AG04450 (cell line): ENCODE measurements at regions not wholly inside any gene's neighbourhood (a gene's known extent, or its start where the extent isn't known, plus 50 kb on each side); places are given as distances from the start of the nearest gene placed in this dataset.

Source experiments
- CTCF ChIA-PET: fragments of 300-600, 350-600 bp; formaldehyde crosslinking; extraction: SDS; loops from one replicate; lab custom pipeline; 2022; ENCODE audit warnings: antibody characterized with exemption, inconsistent platforms; lab: Charles Lee
- POLR2A ChIA-PET: fragments of 350-600 bp; formaldehyde crosslinking; extraction: SDS; loops from one replicate; lab custom pipeline; 2021; ENCODE audit warnings: antibody characterized with exemption, inconsistent platforms; lab: Yijun Ruan, JAX
- DNase-seq: peaks from one replicate; pipeline ENCODE4 v3.0.0-alpha.2; 2011; ENCODE audit warnings: low read depth, low spot score
- H3K27ac ChIP-seq: one replicate; pipeline ENCODE4 v1.5.1; 2012; ENCODE audit warnings: low read depth, low read length, control low read depth
- H3K27me3 ChIP-seq: one replicate; pipeline ENCODE4 v1.6.0; 2012; ENCODE audit warnings: low read length; ENCODE audit not compliant: control insufficient read depth, insufficient read depth
- H3K4me3 ChIP-seq: 2 replicates; pipeline ENCODE4 v1.5.1; 2011; ENCODE audit warnings: mild to moderate bottlenecking, low read depth, low read length, control low read depth
- H3K9me3 ChIP-seq: 2 replicates; pipeline ENCODE4 v1.5.1; 2012; ENCODE audit warnings: low read length; ENCODE audit not compliant: control insufficient read depth, insufficient read depth
- CTCF ChIP-seq: IDR thresholded peaks from 2 replicates; pipeline ENCODE4 v1.5.1; 2011; ENCODE audit warnings: low read depth, low read length, control low read depth, inconsistent platforms

GRCh38 chr6:142011775-142012174 lies 121.0 kb upstream of the GJE1 start:
- CTCF ChIA-PET: interaction anchor here (1.6 to 3.6 kb wide), 2 partner anchors 23 to 196 kb away, joined by 5 to 31 read pairs; no protein-coding TSS in a partner anchor
- no peak overlapping the region for H3K4me3 ChIP-seq
- H3K9me3 ChIP-seq: no peaks in the 10 kb centered on the region
- TF ChIP-seq CTCF: no peak
- H3K27ac ChIP-seq: no peak overlapping the region
- POLR2A ChIA-PET: no interaction called here
- H3K27me3 ChIP-seq: no peaks in the 10 kb centered on the region
- DNase-seq: no peak

GRCh38 chr6:142011156-142011555 lies 121.6 kb upstream of the GJE1 start:
- H3K27me3 ChIP-seq: no peaks in the 10 kb centered on the region
- no peaks in the 10 kb centered on the region for H3K9me3 ChIP-seq
- no peak for TF ChIP-seq CTCF
- peak; percentile 18 for DNase-seq
- POLR2A ChIA-PET: no interaction called here
- no peak overlapping the region for H3K27ac ChIP-seq
- H3K4me3 ChIP-seq: no peak overlapping the region
- CTCF ChIA-PET: interaction anchor here (1.6 to 3.6 kb wide), 2 partner anchors 22 to 197 kb away, joined by 5 to 31 read pairs; no protein-coding TSS in a partner anchor

GRCh38 chr6:142009647-142010046 lies 123.1 kb upstream of the GJE1 start:
- H3K27me3 ChIP-seq: no peaks in the 10 kb centered on the region
- no peak for TF ChIP-seq CTCF
- H3K9me3 ChIP-seq: no peaks in the 10 kb centered on the region
- peak; percentile 46 for DNase-seq
- no peak overlapping the region for H3K27ac ChIP-seq
- CTCF ChIA-PET: interaction anchor here (1.0 to 3.2 kb wide), 3 partner anchors 19 to 199 kb away, joined by 3 to 14 read pairs (median 5); no protein-coding TSS in a partner anchor
- POLR2A ChIA-PET: no interaction called here
- H3K4me3 ChIP-seq: no peak overlapping the region

GRCh38 chr6:142008781-142009180 lies 123.9 kb upstream of the GJE1 start:
- CTCF ChIA-PET: interaction anchor here (3.2 kb wide), 1 partner anchor 19 kb away, joined by 14 read pairs; no protein-coding TSS in a partner anchor
- Histone ChIP-seq H3K9me3 (no peaks in the 10 kb centered on the region), H3K4me3 (no peak overlapping the region), H3K27me3 (no peaks in the 10 kb centered on the region), H3K27ac (no peak overlapping the region)
- DNase-seq: no peak
- no peak for TF ChIP-seq CTCF
- POLR2A ChIA-PET: no interaction called here

GRCh38 chr6:142008016-142008735 lies 124.5 kb upstream of the GJE1 start:
- POLR2A ChIA-PET: no interaction called here
- CTCF ChIA-PET: interaction anchor here (3.2 kb wide), 1 partner anchor 18 kb away, joined by 14 read pairs; no protein-coding TSS in a partner anchor
- DNase-seq: no peak
- Histone ChIP-seq H3K4me3 (no peak overlapping the region), H3K27me3 (no peaks in the 10 kb centered on the region), H3K9me3 (no peaks in the 10 kb centered on the region), H3K27ac (no peak overlapping the region)
- no peak for TF ChIP-seq CTCF
